HK-2 (cell line): ENCODE measurements at regions not wholly inside any gene's neighbourhood (a gene's known extent, or its start where the extent isn't known, plus 50 kb on each side); places are given as distances from the start of the nearest gene placed in this dataset.
"Not testable (repeated sequence)": the region's sequence is repeated elsewhere in the genome, so short reads cannot be mapped to it uniquely, and the experiment has no call there.

Experiments used
- DNase-seq: peaks from one replicate; pipeline ENCODE4 v3.0.0-alpha.2; 2018; ENCODE audit not compliant: unreplicated experiment

DNA sequence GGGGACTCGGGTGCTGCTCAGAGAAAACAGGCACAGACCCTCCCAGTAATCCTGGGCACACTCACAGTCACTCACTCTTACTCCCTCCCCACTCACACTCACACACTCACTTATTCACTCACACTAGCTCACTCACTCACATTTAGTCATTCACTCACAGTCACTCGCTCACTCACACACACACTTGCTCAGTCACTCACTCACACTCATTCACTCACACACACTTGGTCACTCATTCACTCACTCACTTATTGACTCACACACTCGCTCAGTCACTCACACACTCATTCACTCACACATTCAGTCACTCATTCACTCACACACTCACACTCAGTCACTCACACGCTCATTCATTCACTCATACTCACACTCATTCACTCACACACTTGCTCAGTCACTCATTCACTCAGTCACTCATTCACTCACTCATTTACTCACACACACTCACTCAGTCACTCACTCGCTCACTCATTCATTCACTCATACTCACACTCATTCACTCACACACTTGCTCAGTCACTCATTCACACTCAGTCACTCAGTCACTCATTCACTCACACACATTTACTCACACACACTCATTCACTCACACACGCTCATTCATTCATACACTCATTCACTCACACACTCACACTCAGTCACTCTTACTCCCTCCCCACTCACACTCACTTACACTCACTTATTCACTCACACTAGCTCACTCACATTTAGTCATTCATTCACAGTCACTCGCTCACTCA, 164.2 kb upstream of the C1orf174 start:
- DNase-seq: no peak

DNA sequence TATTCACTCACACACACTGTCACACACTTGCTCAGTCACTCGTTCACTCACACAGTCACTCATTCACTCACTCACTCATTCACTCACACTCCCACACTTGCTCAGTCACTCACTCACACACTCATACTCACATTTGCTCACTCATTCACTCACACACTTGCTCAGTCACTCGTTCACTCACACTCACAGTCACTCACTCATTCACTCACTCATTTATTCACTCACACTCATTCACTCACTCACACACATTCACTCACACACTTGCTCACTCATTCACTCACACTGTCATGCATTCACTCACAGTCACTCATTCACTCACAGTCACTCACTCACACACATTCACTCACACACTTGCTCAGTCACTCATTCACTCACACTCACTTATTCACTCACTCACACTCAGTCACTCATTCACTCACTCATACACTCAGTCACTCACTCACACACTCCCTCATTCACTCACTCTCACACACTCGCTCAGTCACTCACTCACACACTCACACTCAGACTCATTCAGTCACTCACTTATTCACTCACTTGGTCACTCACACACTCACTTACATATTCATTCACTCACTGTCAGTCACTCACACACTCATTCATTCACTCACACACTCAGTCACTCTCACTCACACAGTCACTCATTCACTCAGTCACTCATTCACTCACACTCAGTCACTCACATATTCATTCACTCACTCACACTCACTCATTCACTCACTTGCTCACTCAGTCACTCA, 167.0 kb upstream of the C1orf174 start:
- DNase-seq: no peak

DNA sequence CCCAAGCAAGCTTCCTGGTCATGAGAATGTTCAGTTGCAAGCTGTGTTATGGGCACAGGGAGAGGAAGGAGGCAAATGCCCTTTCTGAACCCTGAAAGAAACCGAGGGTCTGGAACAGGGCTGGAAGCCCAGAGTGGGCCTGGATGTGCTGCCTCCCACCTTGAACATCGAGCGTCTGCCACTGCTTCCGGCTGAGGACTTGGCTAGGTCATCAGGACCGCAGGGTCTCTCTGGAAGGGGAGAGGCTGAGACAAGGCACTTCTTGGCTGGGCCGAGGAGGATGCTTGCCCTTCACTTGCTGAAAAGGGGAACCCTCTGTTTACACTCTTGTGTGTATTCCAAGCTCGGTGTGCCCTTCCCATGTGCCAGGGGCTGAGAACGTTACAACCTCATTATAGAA, 168.0 kb upstream of the C1orf174 start:
- no peak for DNase-seq

DNA sequence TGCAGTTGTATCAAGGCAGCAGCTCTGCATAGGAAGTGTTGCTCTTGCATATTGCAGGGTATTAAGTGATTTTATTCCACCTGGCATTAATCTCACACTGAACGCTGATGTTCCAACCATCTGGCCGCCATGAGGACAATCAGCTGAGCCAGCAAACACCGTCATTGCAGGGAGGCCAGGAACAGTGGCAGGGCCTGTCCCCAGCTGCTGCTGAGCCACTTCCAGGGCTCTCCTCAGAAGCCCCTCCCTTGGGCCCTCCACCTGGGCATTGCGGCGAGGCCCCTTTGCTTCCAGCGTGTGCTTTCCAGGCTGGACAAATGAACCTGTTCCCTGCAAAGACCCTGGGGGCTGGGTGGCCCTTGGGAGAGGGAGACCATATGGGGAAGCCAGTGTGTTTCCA, 171.6 kb upstream of the C1orf174 start:
- DNase-seq: no peak

DNA sequence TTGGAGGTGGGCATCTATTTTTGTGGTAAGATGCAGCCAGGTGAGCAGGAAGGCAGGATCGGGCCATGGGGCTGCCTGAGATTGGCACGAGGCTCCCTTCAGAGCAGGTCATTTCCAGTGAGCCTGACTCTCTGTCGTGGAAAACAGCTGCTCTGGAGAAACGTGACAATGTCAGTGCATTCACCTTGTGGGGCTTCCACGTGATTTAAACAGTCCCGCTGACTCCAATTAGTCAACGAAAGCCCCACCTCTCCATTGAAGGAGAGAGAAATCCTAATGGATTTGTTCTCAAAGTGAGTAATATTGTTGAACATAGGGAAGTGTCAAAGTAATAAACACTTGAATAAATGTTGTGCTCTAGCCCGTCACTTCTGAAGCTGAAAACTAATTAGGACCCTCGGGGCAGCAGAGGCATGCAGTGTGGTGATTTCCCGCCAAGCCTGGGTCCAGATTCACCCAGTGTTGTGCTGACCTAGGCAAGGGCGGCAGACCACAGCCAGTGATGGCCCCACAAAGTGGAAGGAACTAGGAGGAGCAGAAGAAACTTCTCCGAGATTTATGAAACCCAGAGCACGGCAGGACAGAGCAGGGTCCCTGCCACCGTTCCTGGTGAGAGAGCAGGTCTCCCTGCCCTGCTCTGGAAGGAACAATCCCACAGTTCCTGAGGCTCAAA, 172.5 kb upstream of the C1orf174 start:
- no peak for DNase-seq

DNA sequence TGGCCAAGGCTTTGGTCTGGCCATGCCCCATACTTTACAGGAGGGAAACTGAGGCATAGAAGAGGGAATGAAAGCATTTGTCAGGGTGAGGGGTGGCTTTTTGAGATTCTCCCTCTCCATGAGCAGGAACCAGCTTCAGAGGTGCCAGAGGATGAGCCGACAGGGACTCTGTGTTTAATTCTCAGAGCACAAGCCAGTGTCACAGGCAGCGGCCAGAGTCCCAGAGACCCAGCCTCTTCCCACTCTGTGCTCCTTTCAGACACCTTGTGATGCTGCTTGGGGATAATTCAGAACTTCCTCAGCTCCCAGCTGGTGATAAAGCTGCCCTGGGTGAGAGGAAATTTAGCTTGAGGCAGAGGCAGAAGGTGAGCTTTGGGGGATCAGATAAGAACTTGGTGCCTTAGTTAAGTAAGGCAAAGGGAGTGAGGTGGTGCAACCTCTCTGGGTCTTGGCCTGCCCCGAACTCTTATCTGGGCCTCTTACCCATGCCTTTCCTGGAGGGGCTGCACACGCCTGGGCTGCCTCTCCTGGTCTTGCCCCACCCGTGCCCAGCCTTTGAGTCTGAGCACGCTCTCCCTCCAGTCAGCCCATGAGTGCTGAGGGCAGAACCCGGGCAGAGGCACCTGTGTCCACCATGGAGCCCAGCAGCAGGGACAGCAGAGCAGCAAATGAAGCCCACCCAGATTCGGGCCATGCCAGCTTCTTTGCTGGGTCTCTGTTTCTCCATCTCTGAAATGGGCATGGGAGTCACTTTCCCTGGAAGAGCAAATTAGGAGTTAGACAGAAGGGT, 175.6 kb upstream of the C1orf174 start:
- no peak for DNase-seq

DNA sequence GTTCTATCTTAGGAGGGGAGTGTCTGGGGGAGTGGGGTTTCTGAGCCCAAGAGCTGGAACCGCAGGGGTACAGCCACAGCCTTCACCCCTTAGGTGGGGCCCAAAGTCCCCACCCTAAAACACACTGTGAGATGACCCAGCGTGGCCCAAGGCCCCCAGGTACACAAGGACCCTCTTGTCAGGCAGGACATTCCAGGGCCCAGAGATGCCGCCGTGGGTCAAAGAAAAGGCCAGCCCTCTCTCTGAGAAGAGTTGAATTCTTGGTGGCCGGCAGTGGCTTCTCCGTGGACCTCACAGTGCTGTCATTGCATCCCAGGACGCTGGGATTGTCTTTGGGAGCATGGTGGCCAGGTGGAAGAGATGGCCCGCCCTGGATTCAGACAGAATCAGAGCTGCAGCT, 176.3 kb upstream of the C1orf174 start:
- no peak for DNase-seq

DNA sequence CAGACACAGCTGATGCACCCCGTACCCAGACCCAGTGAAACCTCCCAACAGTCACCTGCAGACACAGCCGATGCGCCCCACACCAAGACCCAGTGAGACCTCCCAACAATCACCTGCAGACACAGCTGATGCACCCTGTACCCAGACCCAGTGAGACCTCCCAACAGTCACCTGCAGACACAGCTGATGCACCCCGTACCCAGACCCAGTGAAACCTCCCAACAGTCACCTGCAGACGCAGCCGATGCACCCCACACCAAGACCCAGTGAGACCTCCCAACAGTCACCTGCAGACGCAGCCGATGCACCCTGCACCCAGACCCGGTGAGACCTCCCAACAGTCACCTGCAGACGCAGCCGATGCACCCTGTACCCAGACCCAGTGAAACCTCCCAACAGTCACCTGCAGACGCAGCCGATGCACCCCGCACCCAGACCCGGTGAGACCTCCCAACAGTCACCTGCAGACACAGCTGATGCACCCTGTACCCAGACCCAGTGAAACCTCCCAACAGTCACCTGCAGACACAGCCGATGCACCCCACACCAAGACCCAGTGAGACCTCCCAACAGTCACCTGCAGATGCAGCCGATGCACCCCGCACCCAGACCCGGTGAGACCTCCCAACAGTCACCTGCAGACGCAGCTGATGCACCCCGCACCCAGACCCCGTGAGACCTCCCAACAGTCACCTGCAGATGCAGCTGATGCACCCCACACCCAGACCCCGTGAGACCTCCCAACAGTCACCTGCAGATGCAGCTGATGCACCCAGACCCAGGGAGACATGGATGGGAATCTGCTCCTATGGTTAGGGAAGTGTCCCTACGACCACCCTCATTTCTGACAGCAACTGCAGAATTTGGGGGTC, 178.3 kb upstream of the C1orf174 start:
- DNase-seq: not testable (repeated sequence)

DNA sequence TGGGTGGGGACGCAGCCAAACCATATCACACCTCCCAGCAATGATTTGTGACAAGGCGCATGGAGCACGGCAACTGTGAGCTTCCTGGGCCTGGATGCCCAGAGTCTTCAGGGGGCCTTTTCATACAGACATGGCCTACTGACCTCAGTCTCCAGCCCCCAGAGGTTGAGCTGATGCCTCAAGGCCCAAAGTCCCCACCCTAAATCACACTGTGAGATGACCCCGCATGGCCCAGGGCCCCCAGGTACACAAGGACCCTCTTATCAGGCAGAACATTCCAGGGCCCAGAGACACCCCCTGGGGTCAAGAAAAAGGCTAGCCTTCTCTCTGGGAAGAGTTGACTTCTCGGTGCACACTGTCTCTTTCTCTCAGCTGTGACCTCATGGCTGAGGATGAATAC, 179.7 kb upstream of the C1orf174 start:
- DNase-seq: no peak

DNA sequence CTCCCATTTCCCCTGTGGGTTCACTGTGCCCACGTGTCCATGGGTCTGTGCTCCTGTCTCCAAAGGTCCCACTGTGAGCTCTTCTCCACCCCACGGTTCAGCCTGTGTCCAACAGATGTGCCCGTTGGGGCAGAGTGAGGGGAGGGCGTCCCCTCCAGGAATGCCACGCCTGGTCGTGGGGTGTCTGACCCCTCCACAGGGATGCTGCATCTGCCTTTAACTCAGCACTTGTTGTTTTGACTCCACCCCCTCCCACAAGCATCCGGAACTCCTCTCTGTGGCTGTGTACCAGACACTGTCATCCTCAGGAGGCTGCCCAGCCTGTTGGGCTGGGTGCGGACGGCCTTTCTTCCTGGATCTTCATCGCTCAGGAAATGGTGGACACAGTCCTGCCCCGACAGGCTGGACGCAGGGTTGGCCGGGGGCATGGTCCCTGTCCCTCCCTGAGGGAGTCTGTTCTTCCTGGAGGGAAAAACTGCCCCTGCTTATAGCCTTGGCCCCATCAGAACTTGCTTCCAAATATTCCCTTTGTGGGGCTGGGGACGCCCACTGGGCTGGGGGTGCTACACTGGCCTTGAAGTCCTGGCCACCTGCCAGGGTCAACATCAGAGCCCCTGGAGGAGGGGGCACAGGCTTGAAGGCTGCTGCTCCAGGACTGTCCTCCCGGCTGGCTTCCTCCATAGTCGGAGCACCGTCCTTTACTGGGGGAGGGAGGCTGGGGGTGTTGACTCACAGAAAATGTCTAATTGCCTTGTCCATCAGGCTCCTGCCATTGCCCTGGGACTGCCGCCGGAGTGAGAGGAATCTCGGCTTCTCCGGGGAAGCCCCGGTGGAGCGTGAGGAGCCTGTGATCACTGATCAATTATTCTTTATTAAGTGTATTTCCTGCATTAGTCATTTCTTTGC, 182.0 kb upstream of the C1orf174 start:
- no peak for DNase-seq

DNA sequence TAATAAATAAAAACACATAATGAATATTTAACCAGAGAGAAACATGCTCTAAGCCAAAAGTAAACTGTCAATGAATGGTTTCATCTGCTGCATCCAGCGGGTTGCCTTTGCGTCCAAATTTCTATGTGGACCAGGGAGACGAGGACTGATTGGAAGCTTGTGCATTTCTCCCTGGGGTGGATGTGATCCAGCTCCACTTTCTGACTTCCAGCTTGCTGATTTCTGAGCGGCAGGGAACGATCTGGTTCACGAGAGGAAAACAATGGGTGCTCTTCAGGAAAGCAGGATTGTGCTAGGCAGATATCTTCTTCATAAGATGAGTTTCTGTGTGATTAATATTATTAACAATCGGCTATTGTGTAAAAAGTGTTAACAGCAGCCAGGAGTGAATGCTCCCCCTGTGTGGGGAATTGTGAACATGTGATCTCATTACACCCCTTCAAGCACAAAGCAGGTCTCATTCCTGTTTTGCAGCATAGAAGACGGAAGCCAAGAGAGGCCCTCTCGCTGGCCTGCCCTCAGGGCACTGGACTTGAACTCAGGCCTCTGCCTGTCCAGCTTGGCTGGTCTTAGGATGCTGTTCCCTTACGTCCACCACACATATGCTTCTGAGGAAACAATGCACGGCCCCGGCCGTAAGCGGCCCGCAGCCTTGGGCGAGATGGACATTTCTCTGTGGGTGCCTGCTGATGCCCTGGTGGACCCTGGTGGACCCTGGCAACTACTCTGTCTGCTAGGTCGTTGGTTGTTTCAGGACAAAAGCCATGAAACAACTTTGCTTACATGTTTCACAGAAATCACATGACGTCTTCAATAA, 183.4 kb upstream of the C1orf174 start:
- no peak for DNase-seq

DNA sequence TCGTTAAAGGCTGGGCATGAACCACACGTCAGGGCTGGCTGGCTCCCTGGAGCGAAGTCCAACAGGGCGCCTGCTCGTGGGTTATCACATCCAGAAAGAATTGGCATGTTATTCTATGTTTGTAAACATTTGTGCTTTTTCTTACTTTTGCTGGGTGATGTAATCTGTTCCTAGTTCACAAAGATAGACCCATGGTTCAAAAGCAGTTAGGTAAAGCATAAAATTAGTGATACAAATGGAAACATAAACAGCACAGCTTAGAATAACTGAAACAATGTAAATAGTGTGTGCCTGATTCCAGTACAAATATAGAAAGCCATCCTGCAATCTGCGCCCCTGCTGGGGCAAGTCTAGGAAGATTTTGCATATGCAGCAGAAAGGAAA, 184.0 kb upstream of the C1orf174 start:
- DNase-seq: no peak

DNA sequence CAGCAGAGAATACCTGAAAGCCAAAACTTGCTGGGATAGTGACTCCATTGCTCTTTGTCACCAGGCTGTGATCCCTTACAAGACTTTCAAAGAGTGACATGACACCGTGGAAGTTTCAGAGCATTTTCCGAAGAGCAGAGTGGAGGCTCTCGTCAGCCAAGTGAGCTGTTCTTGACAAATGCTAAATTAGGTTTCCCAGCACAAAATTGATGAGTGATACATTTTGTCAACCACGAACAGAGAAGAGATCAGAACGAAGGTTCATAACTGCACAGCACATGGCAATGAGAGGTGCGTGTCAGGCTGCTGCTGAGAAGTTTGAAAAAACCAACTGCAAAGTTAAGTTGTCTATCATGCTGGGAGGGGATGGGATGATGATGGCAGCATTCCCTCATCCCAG, 184.4 kb upstream of the C1orf174 start:
- DNase-seq: no peak

DNA sequence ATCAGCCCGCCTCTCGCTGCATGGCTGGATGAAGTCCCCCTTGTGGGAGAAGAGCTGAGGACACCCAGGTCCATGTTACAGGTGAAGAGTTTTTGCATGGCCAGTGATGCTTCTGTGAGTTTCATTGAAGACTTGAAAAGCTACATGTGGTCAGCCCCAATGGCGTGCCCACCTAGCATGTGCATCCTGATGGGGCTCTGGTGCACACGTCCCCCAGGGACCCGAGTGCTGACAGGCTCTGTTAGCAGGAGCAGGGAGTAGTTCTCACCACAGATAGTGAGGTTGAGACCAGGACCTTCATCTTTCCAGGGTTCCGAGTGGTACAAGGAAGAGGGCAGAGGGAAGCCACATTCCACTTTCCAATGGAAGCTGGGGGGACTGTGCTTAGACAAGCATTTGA, 184.8 kb upstream of the C1orf174 start:
- no peak for DNase-seq

DNA sequence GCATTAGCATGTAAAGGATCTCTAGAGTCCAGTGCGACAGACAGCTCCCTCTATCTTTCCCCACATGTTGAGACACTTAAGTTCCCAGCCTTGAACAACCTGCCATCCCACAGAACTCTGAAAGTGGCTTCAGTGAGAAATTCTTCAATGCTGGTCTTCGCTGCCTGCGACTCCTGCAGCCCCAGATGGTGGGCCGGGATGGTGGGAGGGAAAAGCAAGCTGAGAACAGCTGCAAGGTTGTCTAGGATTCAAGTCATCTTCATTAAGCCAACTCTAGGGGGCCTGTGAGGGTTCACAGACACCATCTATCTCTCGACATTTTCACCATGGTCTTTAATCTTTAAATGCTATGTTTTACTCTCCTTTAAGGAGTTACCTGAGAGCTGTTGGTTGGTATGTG, 185.5 kb upstream of the C1orf174 start:
- no peak for DNase-seq

DNA sequence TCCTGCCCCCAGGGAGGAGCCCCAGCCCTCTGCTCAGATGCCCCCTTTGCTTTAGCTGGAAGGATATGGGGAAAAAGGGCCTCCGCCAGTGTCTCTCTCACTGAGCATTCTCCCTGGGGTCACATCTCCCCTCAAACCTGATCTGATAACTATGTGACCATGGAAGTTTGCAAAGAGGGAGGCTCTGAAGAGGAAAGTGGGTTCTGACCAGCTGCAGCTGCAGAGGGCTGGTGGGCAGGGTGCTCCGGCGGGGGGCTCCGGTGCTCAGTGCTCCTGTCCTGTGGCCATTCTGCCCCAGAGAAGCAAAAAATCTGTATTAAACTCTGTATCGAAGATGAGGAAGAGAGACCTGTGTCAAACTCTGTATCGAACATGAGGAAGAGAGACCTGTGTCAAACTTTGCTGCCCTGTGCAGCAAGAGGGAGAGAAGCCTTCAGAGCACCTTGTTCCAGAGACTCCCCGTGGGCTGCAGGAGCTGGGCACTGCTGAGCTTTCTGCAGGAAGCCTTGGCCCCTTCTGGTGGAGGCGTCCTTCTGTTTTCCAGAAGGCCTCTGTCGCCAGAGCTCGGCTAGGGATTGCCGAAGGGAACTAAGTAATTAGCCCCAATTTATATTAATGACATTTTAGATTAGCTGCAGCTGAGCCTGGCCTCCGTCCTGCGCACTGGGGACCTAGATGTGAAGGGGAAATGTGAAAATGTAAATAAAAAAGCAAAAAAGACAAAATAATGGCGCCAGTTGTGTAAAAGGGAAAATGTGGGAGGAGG, 186.2 kb upstream of the C1orf174 start:
- no peak for DNase-seq

DNA sequence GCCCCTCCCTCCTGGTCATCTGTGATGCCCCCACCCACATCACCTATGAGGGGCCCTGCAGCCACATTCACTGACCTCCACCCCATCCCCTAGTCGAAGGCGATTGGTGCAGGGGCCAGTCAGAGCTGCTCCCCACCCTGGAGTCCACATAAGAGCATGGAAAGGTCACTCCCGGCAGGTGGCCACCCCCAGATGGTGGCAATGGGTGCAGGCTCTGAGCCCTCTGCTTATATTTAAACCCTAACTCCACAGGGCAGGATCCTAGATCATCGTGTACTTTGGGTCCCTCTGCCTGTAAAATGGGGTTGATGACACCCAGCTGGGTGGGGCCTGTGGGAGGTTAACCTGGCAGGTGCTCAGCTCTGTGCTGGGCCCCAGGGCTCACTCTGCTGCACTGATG, 186.8 kb upstream of the C1orf174 start:
- no peak for DNase-seq
